Esophagus (tissue), 2 donors: ENCODE measurements at regions not wholly inside any gene's neighbourhood (a gene's known extent, or its start where the extent isn't known, plus 50 kb on each side); places are given as distances from the start of the nearest gene placed in this dataset.
"Not testable (repeated sequence)": the region's sequence is repeated elsewhere in the genome, so short reads cannot be mapped to it uniquely, and the experiment has no call there.

Experiments used
- H3K27ac ChIP-seq, 2 donors: one replicate each; pipeline ENCODE4 v1.5.1; 2013; ENCODE audit warnings: low read depth in 2 of 2, mild to moderate bottlenecking in 2 of 2, inconsistent platforms in 1 of 2, low read length in 1 of 2, moderate library complexity in 1 of 2
- H3K27me3 ChIP-seq, 2 donors: one replicate each; pipeline ENCODE4 v1.6.1; 2013; ENCODE audit warnings: low read length in 2 of 2, control low read depth in 1 of 2, mild to moderate bottlenecking in 1 of 2; ENCODE audit not compliant: insufficient read depth in 2 of 2, control insufficient read depth in 1 of 2
- H3K36me3 ChIP-seq, 2 donors: one replicate each; pipeline ENCODE4 v1.6.1; 2013; ENCODE audit warnings: low read length in 1 of 2; ENCODE audit not compliant: control insufficient read depth in 2 of 2, insufficient read depth in 2 of 2
- H3K4me1 ChIP-seq, 2 donors: one replicate each; pipeline ENCODE4 v1.6.1; 2013; ENCODE audit warnings: low read length in 1 of 2; ENCODE audit not compliant: control insufficient read depth in 2 of 2, insufficient read depth in 2 of 2
- H3K4me3 ChIP-seq, 2 donors: one replicate each; pipeline ENCODE4 v1.5.1; 2013; ENCODE audit warnings: low read length in 2 of 2, mild to moderate bottlenecking in 2 of 2, low read depth in 1 of 2, moderate library complexity in 1 of 2
- H3K9me3 ChIP-seq, 2 donors: one replicate each; pipeline ENCODE4 v1.6.1; 2013; ENCODE audit warnings: mild to moderate bottlenecking in 2 of 2, low read depth in 1 of 2, low read length in 1 of 2, moderate library complexity in 1 of 2; ENCODE audit not compliant: control insufficient read depth in 2 of 2, insufficient read depth in 1 of 2
- WGBS, 2 donors: extraction: QIAGEN DNeasy Blood & Tissue Kit; methylation state at CpG; one replicate each; pipeline ENCODE4 v1.1.7; 2013; 5-methylcytosine and 5-hydroxymethylcytosine counted together
- donor health status: healthy with polysubstance abuse.
- donor health status: Bipolar disorder and iron deficiency.

DNA sequence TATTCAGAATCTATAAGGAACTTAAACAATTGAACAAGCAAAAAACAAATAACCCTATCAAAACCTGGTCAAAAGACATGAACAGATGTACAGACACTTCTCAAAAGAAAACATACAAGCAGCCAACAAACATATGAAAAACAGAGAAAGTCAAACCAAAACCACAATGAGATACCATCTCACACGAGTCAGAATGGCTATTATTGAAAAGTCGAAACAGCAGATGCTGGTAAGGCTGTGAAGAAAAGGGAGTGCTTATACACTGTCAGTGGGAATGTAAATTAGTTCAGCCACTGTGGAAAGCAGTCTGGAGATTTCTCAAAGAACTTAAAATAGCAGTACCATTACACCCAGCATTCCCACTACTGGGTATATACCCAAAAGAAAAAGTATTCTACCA is 520.1 kb downstream of the LTN1 start:
- H3K4me1 ChIP-seq, H3K4me3 ChIP-seq, H3K27me3 ChIP-seq, H3K9me3 ChIP-seq, H3K36me3 ChIP-seq, H3K27ac ChIP-seq: not testable (repeated sequence)
- 68 to 78% methylated on average over 2 of the region's 2 CpGs for WGBS, 2 donors

DNA sequence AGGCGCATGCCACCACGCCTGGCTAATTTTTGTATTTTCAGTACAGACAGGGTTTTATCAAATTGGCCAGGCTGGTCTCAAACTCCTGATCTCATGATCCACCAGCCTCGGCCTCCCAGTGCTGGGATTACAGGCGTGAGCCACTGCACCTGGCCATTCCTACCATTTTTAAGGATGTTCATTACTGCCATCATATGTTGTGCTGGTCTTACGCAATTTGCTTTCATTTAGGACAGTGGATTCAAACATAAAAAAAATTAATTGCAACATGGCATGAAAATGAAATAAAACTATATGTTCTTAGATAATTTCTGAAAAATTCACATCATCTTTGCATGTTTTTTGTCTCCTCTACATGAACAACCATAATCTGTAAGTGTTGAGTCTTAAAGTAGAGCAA is 527.7 kb downstream of the LTN1 start:
- no peaks in the 10 kb centered on the region for H3K9me3 ChIP-seq
- H3K4me1 ChIP-seq = no peaks in the 10 kb centered on the region
- H3K36me3 ChIP-seq = no peaks in the 10 kb centered on the region
- H3K4me3 ChIP-seq = no peak overlapping the region
- no peak overlapping the region for H3K27ac ChIP-seq
- 90 to 92% methylated on average over 5 of the region's 5 CpGs for WGBS, 2 donors
- no peaks in the 10 kb centered on the region for H3K27me3 ChIP-seq

DNA sequence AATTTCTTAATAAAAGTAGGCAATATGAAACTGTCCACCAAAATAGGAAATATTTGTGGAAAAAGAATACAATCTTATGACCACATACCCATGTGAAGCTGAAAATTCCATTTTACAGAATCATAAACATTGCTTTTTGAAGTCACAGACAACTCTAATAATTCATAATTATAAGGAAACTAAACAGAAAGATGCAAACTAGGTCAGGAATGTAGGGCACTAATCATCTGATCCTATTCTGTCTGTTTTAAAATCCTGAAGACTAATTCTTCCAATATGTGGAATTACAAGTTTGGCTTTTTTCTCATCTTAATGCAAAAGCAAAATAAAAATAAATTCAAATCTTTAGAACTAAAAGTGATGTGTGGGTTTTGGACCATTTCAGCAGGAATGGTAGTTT is 528.6 kb downstream of the LTN1 start:
- H3K27me3 ChIP-seq = no peaks in the 10 kb centered on the region
- no peak overlapping the region for H3K4me3 ChIP-seq
- H3K9me3 ChIP-seq = no peaks in the 10 kb centered on the region
- no peaks in the 10 kb centered on the region for H3K4me1 ChIP-seq
- H3K36me3 ChIP-seq = no peaks in the 10 kb centered on the region
- H3K27ac ChIP-seq = no peak overlapping the region

DNA sequence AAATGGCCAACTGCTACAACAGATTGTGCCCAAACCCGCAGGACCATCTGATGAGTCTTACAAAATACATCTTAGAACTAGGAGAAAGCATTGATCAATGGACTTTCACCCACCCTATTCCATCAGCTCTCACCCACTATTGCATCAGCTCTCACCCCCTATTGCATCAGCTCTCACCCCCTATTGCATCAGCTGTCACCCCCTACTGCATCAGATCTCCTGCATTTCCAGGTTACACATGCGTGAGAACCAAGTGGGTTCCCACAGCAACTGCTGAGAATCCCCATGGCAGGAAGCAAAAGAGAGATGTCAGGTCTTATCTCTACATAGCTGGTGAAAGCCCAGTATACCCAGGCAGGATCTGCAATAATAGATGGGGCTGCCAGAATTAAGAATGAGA is 533.5 kb downstream of the LTN1 start:
- no peaks in the 10 kb centered on the region for H3K4me1 ChIP-seq
- 92 to 93% methylated on average over 2 of the region's 2 CpGs for WGBS, 2 donors
- no peaks in the 10 kb centered on the region for H3K9me3 ChIP-seq
- no peaks in the 10 kb centered on the region for H3K27me3 ChIP-seq
- no peak overlapping the region for H3K27ac ChIP-seq
- H3K4me3 ChIP-seq = no peak overlapping the region
- H3K36me3 ChIP-seq = no peaks in the 10 kb centered on the region

DNA sequence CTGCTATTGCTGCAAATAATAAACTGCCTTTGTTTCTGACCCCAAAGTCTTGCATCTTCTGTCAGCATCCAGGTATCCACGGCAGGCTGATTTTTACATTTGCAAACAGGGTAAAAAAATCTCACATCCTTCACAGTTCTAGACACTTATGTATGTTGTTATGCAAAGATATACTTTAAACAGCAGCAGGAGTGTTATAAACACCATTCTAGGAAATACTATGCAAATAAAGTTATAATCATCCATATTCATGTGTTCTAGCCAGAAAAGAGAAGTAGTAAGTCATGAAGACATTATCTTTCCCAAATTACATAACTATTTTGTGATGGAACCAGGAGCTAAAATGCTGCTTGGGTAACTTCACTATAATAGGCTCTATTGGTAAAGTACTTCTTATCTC is 534.2 kb downstream of the LTN1 start:
- Histone ChIP-seq H3K27me3 (no peaks in the 10 kb centered on the region), H3K4me3 (no peak overlapping the region), H3K9me3 (no peaks in the 10 kb centered on the region), H3K27ac (no peak overlapping the region), H3K4me1 (no peaks in the 10 kb centered on the region), H3K36me3 (no peaks in the 10 kb centered on the region)
- 80 to 86% methylated on average over 1 of the region's 1 CpG for WGBS, 2 donors

DNA sequence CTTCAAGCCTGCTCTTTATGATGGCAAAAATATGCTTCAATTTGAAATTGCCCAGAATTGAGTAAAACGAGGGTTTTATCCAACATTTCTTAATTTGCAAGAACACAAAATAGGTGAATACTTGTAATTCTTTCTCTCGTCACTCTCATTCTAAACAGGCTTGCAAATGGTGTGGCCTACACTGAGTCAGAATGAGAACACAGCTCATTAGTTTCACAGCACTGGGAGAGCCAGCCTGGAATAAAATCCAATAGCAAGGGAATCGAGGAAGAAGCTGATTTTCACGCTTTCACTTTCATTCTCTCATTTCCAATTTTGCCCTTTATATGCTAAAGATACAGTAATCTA is 537.5 kb downstream of the LTN1 start:
- Histone ChIP-seq H3K9me3 (no peaks in the 10 kb centered on the region), H3K27ac (no peak overlapping the region), H3K4me1 (no peaks in the 10 kb centered on the region), H3K36me3 (no peaks in the 10 kb centered on the region), H3K27me3 (no peaks in the 10 kb centered on the region), H3K4me3 (no peak overlapping the region)
- 66 to 68% methylated on average over 4 of the region's 4 CpGs for WGBS, 2 donors

DNA sequence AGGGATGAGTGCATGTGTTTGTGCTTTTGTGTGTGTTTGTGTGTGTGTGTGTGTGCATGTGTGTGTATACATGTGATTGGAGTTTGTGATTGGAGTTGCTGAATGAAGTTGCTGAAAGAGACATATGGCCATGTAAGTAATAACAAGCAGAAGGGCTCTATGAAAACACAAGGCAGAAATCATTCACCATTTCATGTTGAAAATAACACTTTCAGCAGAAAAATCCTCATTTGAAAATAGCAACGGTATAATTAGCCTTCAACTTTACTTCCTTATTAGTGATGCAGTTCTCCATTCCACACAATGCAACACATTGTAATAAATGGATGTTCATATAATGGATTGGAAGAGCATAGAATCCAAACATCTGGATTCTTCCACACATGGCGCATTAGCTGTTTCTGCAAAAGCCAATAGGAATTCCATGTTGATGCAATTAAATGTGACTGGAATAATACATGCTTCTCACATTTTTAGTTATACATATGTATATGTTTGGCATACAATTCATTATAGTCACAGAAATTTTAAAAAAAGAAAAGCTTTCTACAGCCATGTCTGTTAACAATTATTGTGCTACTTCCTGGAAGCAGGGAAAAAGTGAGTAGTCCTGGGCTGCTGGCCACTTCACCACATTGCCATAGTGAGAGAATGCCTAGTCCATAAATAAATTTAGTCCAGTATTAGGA is 538.0 kb downstream of the LTN1 start:
- 73 to 83% methylated on average over 2 of the region's 2 CpGs for WGBS, 2 donors
- Histone ChIP-seq H3K27ac (no peak overlapping the region), H3K4me3 (no peak overlapping the region), H3K4me1 (no peaks in the 10 kb centered on the region), H3K27me3 (no peaks in the 10 kb centered on the region), H3K9me3 (no peaks in the 10 kb centered on the region), H3K36me3 (no peaks in the 10 kb centered on the region)

DNA sequence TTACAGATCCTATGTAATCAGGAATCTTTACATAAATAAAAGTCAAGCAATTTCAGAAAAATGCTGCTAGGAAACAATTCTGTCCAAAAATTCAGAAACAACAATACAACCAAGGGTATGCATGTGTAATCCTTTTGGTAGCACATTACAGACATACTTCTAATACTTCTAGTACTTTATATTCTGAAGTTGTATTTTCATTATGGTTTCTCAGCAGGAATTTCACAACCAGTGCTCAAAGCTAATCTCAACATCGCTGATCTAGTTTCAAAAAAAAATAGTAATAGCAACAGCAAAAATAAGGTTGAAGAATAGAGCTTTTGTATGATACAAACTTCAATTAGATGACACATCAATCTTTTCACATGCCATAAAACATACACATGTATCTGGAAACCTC is 545.2 kb downstream of the LTN1 start:
- Histone ChIP-seq H3K4me3 (no peak overlapping the region), H3K27ac (no peak overlapping the region), H3K36me3 (no peaks in the 10 kb centered on the region), H3K9me3 (no peaks in the 10 kb centered on the region), H3K27me3 (no peaks in the 10 kb centered on the region), H3K4me1 (no peaks in the 10 kb centered on the region)
- 88 to 95% methylated on average over 1 of the region's 1 CpG for WGBS, 2 donors

DNA sequence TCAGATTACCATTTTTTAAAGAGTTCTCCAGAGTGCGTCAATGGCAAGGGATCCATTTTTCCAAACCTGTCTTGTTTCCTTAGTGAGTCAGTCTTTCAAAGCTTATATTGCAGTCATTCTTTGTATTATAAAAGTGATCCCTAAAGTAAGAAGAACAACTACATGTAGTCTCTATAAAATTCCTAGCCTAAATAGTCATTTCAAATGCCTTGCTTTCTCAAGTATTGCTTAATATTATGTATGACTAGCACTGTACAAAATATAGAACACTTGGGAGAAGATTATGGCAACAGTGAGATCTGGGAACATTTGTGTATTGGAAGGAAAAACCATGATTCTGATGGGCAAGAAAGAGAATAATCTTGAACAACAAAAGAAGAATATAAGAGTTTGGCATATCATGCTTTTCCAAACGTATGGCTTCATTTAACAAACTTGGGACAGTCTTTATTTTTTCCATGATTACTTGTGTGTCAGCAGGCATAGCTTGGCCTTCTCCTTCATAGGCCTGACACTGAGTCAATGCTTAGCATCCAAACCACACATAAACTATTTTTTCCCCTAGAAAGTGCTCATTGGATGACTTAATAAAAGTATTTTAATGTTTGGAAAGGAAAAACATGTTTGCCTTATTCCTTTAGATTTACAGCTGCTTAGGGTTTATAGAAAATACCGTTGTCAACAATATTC is 547.4 kb downstream of the LTN1 start:
- 85 to 89% methylated on average over 3 of the region's 3 CpGs for WGBS, 2 donors
- Histone ChIP-seq H3K27ac (no peak overlapping the region), H3K27me3 (no peaks in the 10 kb centered on the region), H3K36me3 (no peaks in the 10 kb centered on the region), H3K4me3 (no peak overlapping the region), H3K9me3 (no peaks in the 10 kb centered on the region), H3K4me1 (no peaks in the 10 kb centered on the region)

DNA sequence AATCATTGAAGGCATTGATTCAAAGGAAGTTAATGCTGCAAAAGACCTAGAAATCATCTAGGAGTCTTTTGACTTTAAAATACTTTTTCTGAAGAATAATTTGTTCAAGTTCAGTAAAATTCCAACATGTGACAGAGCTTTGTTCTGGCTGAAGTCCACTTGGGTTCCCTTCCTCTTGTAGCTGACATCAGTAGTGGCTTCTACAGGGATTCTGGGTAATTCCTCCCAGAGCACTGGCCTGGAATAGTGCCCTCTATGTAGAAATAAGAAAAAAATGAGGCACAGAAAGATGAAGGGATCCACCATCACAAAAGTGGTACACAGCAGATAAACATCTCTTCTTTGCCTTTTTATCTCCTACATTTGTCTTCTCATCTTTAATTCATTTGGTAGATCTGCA is 548.1 kb downstream of the LTN1 start:
- no peaks in the 10 kb centered on the region for H3K27me3 ChIP-seq
- no peak overlapping the region for H3K4me3 ChIP-seq
- H3K36me3 ChIP-seq = no peaks in the 10 kb centered on the region
- no peaks in the 10 kb centered on the region for H3K9me3 ChIP-seq
- H3K4me1 ChIP-seq = no peaks in the 10 kb centered on the region
- no peak overlapping the region for H3K27ac ChIP-seq
